BLaER1 treated with 17β-estradiol and CSF1 and Interleukin-3, amounts not matched to agents 10 nM and 100 nM (cell line): ENCODE measurements at regions not wholly inside any gene's neighbourhood (a gene's known extent, or its start where the extent isn't known, plus 50 kb on each side); places are given as distances from the start of the nearest gene placed in this dataset.
"Not testable (repeated sequence)": the region's sequence is repeated elsewhere in the genome, so short reads cannot be mapped to it uniquely, and the experiment has no call there.

Source experiments
- H3K27ac ChIP-seq, 11 experiments: shearing (Covaris generic); formaldehyde crosslinking; 2 replicates each; pipeline ENCODE4 v1.8.1; 2022
- H3K27me3 ChIP-seq, 11 experiments: shearing (Covaris generic); formaldehyde crosslinking; 2 replicates each; pipeline ENCODE4 v1.8.1; 2022
- H3K36me3 ChIP-seq, 11 experiments: shearing (Covaris generic); formaldehyde crosslinking; 2 replicates each; pipeline ENCODE4 v1.8.1; 2022
- H3K4me1 ChIP-seq, 10 experiments: shearing (Covaris generic); formaldehyde crosslinking; 2 replicates each; pipeline ENCODE4 v1.8.1; 2022
- H3K4me2 ChIP-seq, 11 experiments: shearing (Covaris generic); formaldehyde crosslinking; 2 replicates each; pipeline ENCODE4 v1.8.1; 2022
- H3K4me3 ChIP-seq, 10 experiments: shearing (Covaris generic); formaldehyde crosslinking; 2 replicates each; pipeline ENCODE4 v1.8.1; 2022
- H3K9ac ChIP-seq, 11 experiments: shearing (Covaris generic); formaldehyde crosslinking; 2 replicates each; pipeline ENCODE4 v1.8.1; 2022
- H3K9me3 ChIP-seq, 11 experiments: shearing (Covaris generic); formaldehyde crosslinking; replicated peaks in 1 of 11; 2 replicates each; pipeline ENCODE4 v1.8.1; 2022
- H4K20me1 ChIP-seq, 11 experiments: shearing (Covaris generic); formaldehyde crosslinking; 2 replicates each; pipeline ENCODE4 v1.8.1; 2022
- Cebpa-rat ChIP-seq, 11 experiments: shearing (Covaris generic); IDR thresholded peaks; 2 replicates each; pipeline ENCODE4 v1.8.1; 2022

DNA sequence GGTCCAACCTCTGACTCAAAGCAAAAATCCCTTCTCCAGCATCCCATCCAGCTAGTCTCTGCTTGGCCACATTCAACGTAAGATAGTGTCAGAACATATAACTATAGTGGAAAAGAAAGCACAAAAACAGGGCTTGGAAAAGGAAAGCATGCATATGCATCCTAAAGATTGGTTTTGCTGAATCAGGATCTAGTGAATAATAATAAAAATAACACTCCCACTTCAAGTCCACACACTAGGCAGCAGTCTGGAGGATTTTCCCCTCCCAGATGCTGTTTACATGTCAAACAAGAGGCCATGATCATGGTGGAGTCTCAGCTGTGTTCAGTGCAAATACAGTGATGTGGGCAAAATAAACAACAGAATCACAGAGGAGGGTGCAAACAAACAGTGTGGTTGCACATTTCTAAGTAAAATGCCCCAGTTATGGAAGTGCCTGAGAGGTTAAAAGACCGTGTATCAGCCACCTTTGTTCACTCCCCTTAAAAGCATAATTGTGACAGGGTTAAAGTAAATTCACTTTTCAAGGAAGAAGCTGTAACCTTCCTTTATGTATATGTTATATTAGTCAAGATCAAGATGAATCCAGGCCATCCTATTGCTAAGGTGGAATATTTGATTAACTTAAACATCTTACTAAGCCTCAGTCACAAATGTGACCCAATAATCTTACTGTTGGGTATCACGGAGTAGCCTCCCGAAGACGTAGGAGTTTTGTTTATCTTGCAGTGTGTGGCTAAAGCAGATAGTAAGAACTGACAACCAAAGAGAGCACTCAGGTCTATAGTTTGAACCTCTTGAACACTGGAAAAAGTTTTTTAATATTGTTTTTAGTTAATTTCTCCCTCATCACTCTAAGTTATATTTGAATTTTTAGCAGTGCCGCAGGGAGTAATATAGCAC, 424.5 kb downstream of the SOX2 start:
- Histone ChIP-seq H3K4me1 (no peaks in the 10 kb centered on the region), H3K9ac (no peak overlapping the region), H3K27ac (no peak overlapping the region), H3K36me3 (no peaks in the 10 kb centered on the region), H3K9me3 (no peaks in the 10 kb centered on the region), H3K27me3 (no peaks in the 10 kb centered on the region), H4K20me1 (no peaks in the 10 kb centered on the region), H3K4me3 (no peak overlapping the region), H3K4me2 (no peak overlapping the region)
- no peak for TF ChIP-seq Cebpa-rat (IDR thresholded peaks at IDR 0.05)

DNA sequence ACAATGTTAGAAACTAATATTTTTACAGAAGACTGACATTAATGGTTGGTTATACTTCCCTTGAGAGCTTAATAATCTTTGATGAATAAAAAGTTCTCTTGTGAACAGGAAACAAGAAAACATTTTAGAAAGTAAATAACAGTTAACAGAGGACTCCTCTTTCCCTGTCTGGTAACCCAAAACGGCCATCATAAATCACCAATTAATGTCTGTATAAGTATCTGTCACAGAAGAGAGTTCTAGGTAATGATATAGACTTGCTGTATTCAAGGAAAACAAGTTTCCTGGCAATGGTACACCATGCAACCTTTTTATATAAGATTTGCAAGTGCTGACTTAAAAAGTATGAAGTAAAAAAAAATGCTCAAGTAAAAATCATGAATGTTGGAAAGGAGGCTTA, 426.7 kb downstream of the SOX2 start:
- Histone ChIP-seq H3K4me1 (no peaks in the 10 kb centered on the region), H3K27ac (no peak overlapping the region), H3K9me3 (no peaks in the 10 kb centered on the region), H3K27me3 (no peaks in the 10 kb centered on the region), H3K4me2 (no peak overlapping the region), H3K4me3 (no peak overlapping the region), H3K9ac (no peak overlapping the region), H3K36me3 (no peaks in the 10 kb centered on the region), H4K20me1 (no peaks in the 10 kb centered on the region)
- TF ChIP-seq Cebpa-rat (IDR thresholded peaks at IDR 0.05) = no peak

DNA sequence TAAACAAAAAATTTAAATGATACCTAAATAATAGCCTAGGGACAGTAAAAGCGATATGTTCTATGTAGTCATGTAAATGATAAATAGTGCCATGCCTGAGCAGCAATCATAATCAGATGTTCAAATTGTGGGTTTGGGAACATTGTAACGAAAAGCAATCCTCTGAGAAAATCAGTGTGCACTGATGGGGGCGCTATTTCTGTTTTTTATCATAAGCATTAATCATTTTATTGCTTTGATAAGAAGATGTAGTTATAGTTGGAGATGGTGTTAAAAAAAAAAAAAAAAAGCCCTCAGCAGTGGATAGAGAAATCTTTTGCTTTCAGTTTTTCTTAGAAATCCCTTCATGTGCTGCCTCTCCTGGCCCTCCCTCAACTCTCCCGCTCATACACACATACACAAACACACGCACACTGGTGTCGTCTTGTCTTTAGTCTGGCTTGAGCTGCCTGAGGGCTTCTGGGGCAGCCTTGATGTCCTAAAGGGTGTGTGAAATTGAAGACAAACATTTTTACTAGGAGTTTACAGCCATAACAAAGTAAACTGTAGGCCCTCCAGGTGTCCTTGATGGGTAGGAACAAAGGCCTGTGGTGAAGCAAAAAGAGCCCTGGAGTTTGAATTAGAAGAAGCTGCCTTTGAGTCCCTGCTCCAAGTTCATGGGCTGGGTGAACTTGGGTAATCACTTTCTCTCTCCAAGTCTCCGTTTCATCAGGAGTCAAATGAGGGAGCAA, 428.1 kb downstream of the SOX2 start:
- no peak overlapping the region for H3K4me2 ChIP-seq
- no peak for TF ChIP-seq Cebpa-rat (IDR thresholded peaks at IDR 0.05)

DNA sequence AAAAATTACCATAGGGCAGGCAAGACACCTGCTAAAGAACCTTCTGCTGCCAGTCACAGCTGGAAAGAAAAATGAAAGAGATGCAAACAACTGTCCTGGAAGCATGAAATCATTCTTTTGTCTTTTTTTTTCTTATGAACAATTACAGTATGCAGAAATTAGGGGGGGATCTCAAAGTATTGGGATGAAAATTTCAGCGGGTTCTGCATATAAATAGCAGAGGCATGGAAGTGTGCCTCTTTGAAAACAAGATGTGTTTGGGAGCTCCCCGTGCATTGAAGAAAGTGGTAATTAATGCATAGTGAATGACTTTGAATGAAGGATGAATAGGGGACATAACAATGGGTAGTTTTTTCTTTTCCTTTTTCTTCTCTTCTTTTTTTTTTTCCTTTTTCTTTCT, 431.2 kb downstream of the SOX2 start:
- TF ChIP-seq Cebpa-rat (IDR thresholded peaks at IDR 0.05) = no peak
- no peaks in the 10 kb centered on the region for H3K36me3 ChIP-seq
- H4K20me1 ChIP-seq = no peaks in the 10 kb centered on the region
- no peaks in the 10 kb centered on the region for H3K27me3 ChIP-seq
- no peak overlapping the region for H3K4me2 ChIP-seq
- H3K9ac ChIP-seq = no peak overlapping the region
- H3K4me3 ChIP-seq = no peak overlapping the region
- H3K9me3 ChIP-seq = no peaks in the 10 kb centered on the region
- H3K27ac ChIP-seq = no peak overlapping the region
- no peaks in the 10 kb centered on the region for H3K4me1 ChIP-seq

More for the DNA sequence above, 428.1 kb downstream of the SOX2 start:
- no peak overlapping the region for H3K4me3 ChIP-seq
- no peaks in the 10 kb centered on the region for H3K9me3 ChIP-seq
- H4K20me1 ChIP-seq = no peaks in the 10 kb centered on the region
- no peaks in the 10 kb centered on the region for H3K36me3 ChIP-seq
- H3K27me3 ChIP-seq = no peaks in the 10 kb centered on the region
- no peak overlapping the region for H3K27ac ChIP-seq
- no peaks in the 10 kb centered on the region for H3K4me1 ChIP-seq
- H3K9ac ChIP-seq = no peak overlapping the region

DNA sequence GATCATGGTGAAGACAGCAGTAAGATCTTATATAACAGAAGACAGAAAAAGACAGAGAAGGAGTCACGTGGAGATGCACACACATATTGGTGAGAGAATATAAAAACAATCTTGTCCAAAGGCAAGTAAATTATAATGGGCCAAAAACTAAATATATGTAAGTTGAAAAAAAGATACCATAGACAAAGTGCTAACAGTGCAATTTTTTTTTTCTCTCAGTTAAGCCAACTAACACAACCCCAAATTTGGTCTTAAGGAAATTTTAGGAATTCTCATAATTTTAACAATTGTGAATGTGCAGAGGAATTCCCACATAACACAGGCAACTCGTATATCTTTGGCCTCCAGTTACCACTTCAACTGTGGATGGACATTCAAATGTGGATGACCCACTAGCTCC, 432.2 kb downstream of the SOX2 start:
- H3K4me2 ChIP-seq = no peak overlapping the region
- H3K4me1 ChIP-seq = no peaks in the 10 kb centered on the region
- TF ChIP-seq Cebpa-rat (IDR thresholded peaks at IDR 0.05) = no peak

DNA sequence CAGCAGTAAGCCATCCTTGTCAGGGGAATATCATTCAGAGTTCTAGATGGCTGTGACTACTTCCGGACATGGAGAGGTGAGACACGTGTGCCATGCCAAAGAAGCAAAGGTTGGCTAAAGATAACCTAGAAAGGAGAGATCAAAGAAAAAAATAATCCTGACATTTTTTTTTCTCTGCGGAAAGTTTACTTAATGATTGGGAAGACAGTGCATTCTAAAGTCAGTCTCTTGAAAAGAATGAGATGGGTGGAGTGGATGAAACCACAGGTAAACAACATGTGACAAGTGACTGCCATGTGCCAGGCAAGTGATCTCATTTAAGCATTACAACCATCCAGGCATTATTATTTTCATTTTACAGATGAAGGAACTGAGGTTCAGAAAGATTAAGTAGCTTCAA, 436.6 kb downstream of the SOX2 start:
- H3K27me3 ChIP-seq = no peaks in the 10 kb centered on the region
- no peak overlapping the region for H3K9ac ChIP-seq
- no peaks in the 10 kb centered on the region for H3K36me3 ChIP-seq
- H3K4me2 ChIP-seq = no peak overlapping the region
- no peak for TF ChIP-seq Cebpa-rat (IDR thresholded peaks at IDR 0.05)
- H3K27ac ChIP-seq = no peak overlapping the region
- H3K4me3 ChIP-seq = no peak overlapping the region
- no peaks in the 10 kb centered on the region for H4K20me1 ChIP-seq
- no peaks in the 10 kb centered on the region for H3K4me1 ChIP-seq
- H3K9me3 ChIP-seq = peaks cover 0 to 17% (median 6%) of the 10 kb centered on the region in 11 experiments; a peak in 9 of 22 replicates

More for the DNA sequence above, 432.2 kb downstream of the SOX2 start:
- H4K20me1 ChIP-seq = no peaks in the 10 kb centered on the region
- no peak overlapping the region for H3K9ac ChIP-seq
- H3K4me3 ChIP-seq = no peak overlapping the region
- no peak overlapping the region for H3K27ac ChIP-seq
- no peaks in the 10 kb centered on the region for H3K27me3 ChIP-seq
- no peaks in the 10 kb centered on the region for H3K9me3 ChIP-seq
- H3K36me3 ChIP-seq = no peaks in the 10 kb centered on the region

DNA sequence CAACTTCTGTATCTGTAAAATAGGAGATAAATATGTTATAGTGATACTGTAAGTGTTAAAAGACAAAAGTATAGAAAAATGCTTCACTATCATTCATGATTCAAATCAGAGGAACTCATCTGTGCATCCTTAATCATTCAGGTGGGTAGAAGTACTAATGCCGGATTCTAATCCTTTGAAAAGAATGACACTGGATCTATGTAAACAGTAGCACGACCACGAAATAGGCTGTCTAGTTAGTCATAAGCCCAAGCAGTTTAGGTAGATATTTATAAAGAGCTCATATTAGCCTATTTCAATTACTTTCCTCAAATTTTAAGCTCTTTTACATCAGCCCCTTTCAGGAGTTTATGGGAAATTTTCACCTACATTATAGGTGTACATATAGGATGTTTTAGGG, 437.9 kb downstream of the SOX2 start:
- Histone ChIP-seq H3K27me3 (no peaks in the 10 kb centered on the region), H3K36me3 (no peaks in the 10 kb centered on the region), H3K4me1 (no peaks in the 10 kb centered on the region), H3K4me3 (no peak overlapping the region), H3K9ac (no peak overlapping the region), H4K20me1 (no peaks in the 10 kb centered on the region), H3K4me2 (no peak overlapping the region), H3K27ac (no peak overlapping the region), H3K9me3 (peaks cover 0 to 17% (median 6%) of the 10 kb centered on the region in 11 experiments; a peak in 9 of 22 replicates)
- TF ChIP-seq Cebpa-rat (IDR thresholded peaks at IDR 0.05) = no peak

DNA sequence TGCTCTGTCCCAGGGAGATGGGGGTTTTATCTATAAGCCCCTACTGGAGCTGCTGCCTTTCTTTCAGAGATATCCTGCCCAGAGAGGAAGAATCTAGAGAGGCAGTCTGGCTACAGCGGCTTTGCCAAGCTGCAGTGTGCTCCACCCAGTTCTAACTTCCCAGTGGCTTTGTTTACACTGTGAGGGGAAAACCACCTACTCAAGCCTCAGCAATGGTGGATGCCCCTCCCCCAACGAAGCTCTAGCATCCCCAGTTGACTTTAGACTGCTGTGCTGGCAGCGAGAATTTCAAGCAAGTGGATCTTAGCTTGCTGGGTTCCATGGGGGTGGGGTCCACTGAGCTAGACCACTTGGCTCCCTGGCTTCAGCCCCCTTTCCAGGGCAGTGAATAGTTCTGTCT, 444.6 kb downstream of the SOX2 start:
- H3K9me3 ChIP-seq = peaks cover 0 to 12% (median 2%) of the 10 kb centered on the region in 11 experiments; a peak in 8 of 22 replicates
- not testable (repeated sequence) for H3K36me3 ChIP-seq, H3K4me3 ChIP-seq, H3K27me3 ChIP-seq, H3K27ac ChIP-seq, H4K20me1 ChIP-seq, H3K4me2 ChIP-seq, H3K4me1 ChIP-seq, H3K9ac ChIP-seq

DNA sequence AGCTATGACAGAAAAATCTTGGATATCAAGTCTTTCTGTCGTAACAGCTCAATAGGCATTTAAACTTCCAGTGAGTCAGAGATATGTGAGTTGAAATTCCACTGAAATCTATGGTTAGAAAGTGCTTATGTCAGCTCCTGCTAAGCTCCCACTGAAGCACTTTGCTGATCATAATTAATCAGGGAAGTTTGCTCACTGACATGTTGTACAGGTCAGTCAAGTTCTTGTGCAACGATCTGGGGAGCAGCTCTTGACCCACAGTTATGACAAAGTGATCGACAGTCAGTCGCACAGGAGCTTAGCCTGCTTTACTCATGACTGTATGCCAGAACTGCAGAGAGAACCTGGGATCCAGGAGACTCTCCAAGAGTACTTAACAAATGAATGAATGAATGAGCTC, 453.5 kb downstream of the SOX2 start:
- H3K4me2 ChIP-seq = no peak overlapping the region
- no peaks in the 10 kb centered on the region for H3K36me3 ChIP-seq
- no peak overlapping the region for H3K4me3 ChIP-seq
- H3K9ac ChIP-seq = no peak overlapping the region
- no peaks in the 10 kb centered on the region for H4K20me1 ChIP-seq
- no peak for TF ChIP-seq Cebpa-rat (IDR thresholded peaks at IDR 0.05)
- H3K27me3 ChIP-seq = no peaks in the 10 kb centered on the region
- H3K4me1 ChIP-seq = no peaks in the 10 kb centered on the region
- H3K9me3 ChIP-seq = no peaks in the 10 kb centered on the region
- no peak overlapping the region for H3K27ac ChIP-seq

DNA sequence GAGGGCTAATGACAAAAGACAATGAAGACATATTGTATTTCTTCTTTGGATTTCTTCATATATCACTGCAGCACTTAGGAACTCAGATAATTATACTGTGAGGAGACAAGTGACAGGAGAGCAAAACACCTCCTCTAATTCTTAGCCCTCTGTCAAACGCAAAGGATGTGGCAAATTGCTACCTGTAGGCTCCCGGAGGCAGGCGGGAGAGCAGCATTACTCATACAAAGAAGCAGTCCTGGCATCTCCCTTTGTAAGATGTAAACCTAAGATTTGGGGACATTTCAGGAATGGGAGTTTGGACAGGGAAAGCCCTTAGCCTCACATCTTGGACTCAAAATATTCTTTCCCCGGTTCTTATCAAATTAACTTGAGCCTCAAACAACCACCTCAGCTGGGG, 460.8 kb downstream of the SOX2 start:
- Histone ChIP-seq H3K36me3 (no peaks in the 10 kb centered on the region), H3K27me3 (no peaks in the 10 kb centered on the region), H3K27ac (no peak overlapping the region), H3K4me2 (no peak overlapping the region), H4K20me1 (no peaks in the 10 kb centered on the region), H3K9me3 (no peaks in the 10 kb centered on the region), H3K4me1 (no peaks in the 10 kb centered on the region), H3K4me3 (no peak overlapping the region), H3K9ac (no peak overlapping the region)
- TF ChIP-seq Cebpa-rat (IDR thresholded peaks at IDR 0.05) = no peak
